AG04450 (cell line): ENCODE measurements at regions not wholly inside any gene's neighbourhood (a gene's known extent, or its start where the extent isn't known, plus 50 kb on each side); places are given as distances from the start of the nearest gene placed in this dataset.

Experiments used
- CTCF ChIA-PET: fragments of 300-600, 350-600 bp; formaldehyde crosslinking; extraction: SDS; loops from one replicate; lab custom pipeline; 2022; ENCODE audit warnings: antibody characterized with exemption, inconsistent platforms; lab: Charles Lee
- POLR2A ChIA-PET: fragments of 350-600 bp; formaldehyde crosslinking; extraction: SDS; loops from one replicate; lab custom pipeline; 2021; ENCODE audit warnings: antibody characterized with exemption, inconsistent platforms; lab: Yijun Ruan, JAX
- DNase-seq: peaks from one replicate; pipeline ENCODE4 v3.0.0-alpha.2; 2011; ENCODE audit warnings: low read depth, low spot score
- H3K27ac ChIP-seq: one replicate; pipeline ENCODE4 v1.5.1; 2012; ENCODE audit warnings: low read depth, low read length, control low read depth
- H3K27me3 ChIP-seq: one replicate; pipeline ENCODE4 v1.6.0; 2012; ENCODE audit warnings: low read length; ENCODE audit not compliant: control insufficient read depth, insufficient read depth
- H3K4me3 ChIP-seq: 2 replicates; pipeline ENCODE4 v1.5.1; 2011; ENCODE audit warnings: mild to moderate bottlenecking, low read depth, low read length, control low read depth
- H3K9me3 ChIP-seq: 2 replicates; pipeline ENCODE4 v1.5.1; 2012; ENCODE audit warnings: low read length; ENCODE audit not compliant: control insufficient read depth, insufficient read depth
- CTCF ChIP-seq: IDR thresholded peaks from 2 replicates; pipeline ENCODE4 v1.5.1; 2011; ENCODE audit warnings: low read depth, low read length, control low read depth, inconsistent platforms

GRCh38 chr22:27179161-27179560 lies 521.8 kb downstream of the MIAT start:
- Histone ChIP-seq H3K4me3 (no peak overlapping the region), H3K27me3 (peaks cover 43% of the 10 kb centered on the region), H3K27ac (no peak overlapping the region), H3K9me3 (no peaks in the 10 kb centered on the region)
- no peak for DNase-seq
- ChIA-PET POLR2A (no interaction called here), CTCF (interaction anchor here (1.5 kb wide), 1 partner anchor 14 kb away, joined by 3 read pairs; no protein-coding TSS in a partner anchor)
- TF ChIP-seq CTCF = no peak

GRCh38 chr22:27181537-27181936 lies 524.1 kb downstream of the MIAT start:
- TF ChIP-seq CTCF = no peak
- POLR2A ChIA-PET = no interaction called here
- Histone ChIP-seq H3K27me3 (peaks cover 34% of the 10 kb centered on the region), H3K27ac (no peak overlapping the region), H3K9me3 (no peaks in the 10 kb centered on the region), H3K4me3 (no peak overlapping the region)
- no peak for DNase-seq
- CTCF ChIA-PET = interaction anchor here (1.1 kb wide), 1 partner anchor 425 kb away, joined by 3 read pairs; no protein-coding TSS in a partner anchor

- no peak for DNase-seq
- CTCF ChIA-PET = no interaction called here
- no peak for TF ChIP-seq CTCF
- Histone ChIP-seq H3K9me3 (no peaks in the 10 kb centered on the region), H3K27ac (no peak overlapping the region), H3K27me3 (peaks cover 30% of the 10 kb centered on the region), H3K4me3 (no peak overlapping the region)
- POLR2A ChIA-PET = no interaction called here
Measured at GRCh38 chr22:27183474-27183873, 526.1 kb downstream of the MIAT start.

GRCh38 chr22:27185099-27185709 lies 527.8 kb downstream of the MIAT start:
- POLR2A ChIA-PET = no interaction called here
- peaks cover 42% of the 10 kb centered on the region for H3K27me3 ChIP-seq
- TF ChIP-seq CTCF = no peak
- CTCF ChIA-PET = no interaction called here
- H3K27ac ChIP-seq = no peak overlapping the region
- no peak overlapping the region for H3K4me3 ChIP-seq
- H3K9me3 ChIP-seq = no peaks in the 10 kb centered on the region
- DNase-seq = no peak

GRCh38 chr22:27185760-27186302 lies 528.4 kb downstream of the MIAT start:
- Histone ChIP-seq H3K9me3 (no peaks in the 10 kb centered on the region), H3K27me3 (peaks cover 43% of the 10 kb centered on the region), H3K4me3 (no peak overlapping the region), H3K27ac (no peak overlapping the region)
- ChIA-PET CTCF (no interaction called here), POLR2A (no interaction called here)
- DNase-seq = no peak
- TF ChIP-seq CTCF = no peak
